PFSK-1 (cell line): ENCODE measurements at regions not wholly inside any gene's neighbourhood (a gene's known extent, or its start where the extent isn't known, plus 50 kb on each side); places are given as distances from the start of the nearest gene placed in this dataset.

Source experiments
- POLR2AphosphoS5 ChIP-seq: IDR thresholded peaks from 2 replicates; pipeline ENCODE4 v1.6.1; 2012; ENCODE audit warnings: low read depth, mild to moderate bottlenecking, control low read depth, low read length, moderate library complexity
- SIN3A ChIP-seq: IDR thresholded peaks from 2 replicates; pipeline ENCODE4 v1.6.1; 2012; ENCODE audit warnings: mild to moderate bottlenecking, low read length, moderate library complexity, borderline replicate concordance; ENCODE audit not compliant: insufficient read depth
- TAF1 ChIP-seq: IDR thresholded peaks from 2 replicates; pipeline ENCODE4 v1.6.1; 2012; ENCODE audit warnings: low read length, control low read depth, borderline replicate concordance; ENCODE audit not compliant: insufficient read depth
- TF ChIP-seq, protein P1 (sequence below), 2 experiments: IDR thresholded peaks; 2 replicates each; pipeline versions ENCODE4 v1.6.1 to v1.8.0; 2011 to 2012; ENCODE audit warnings: low read depth in 2 of 2, low read length in 2 of 2, control low read depth in 1 of 2, inconsistent platforms in 1 of 2, mild to moderate bottlenecking in 1 of 2, moderate library complexity in 1 of 2; ENCODE audit not compliant: insufficient read depth in 1 of 2

DNA sequence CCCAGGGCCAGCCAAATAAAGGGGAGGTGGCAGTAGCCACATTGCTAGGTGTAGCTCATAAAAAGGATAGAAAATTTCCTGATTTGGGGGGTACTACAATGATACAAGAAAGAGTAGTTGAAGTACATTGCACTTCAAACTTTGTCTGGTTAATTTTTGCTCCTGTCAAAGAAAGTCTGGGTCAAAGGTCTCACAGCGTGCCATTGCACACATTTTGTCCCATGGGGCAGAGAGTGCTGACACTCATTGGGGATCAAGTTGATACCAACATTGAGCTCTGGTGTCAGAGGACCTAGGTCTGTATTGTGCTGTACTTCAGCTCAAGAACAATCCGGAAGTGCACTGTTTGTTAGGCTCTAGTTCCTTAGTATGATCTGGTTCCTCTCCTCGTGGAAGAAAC, 229.2 kb upstream of the AGTR2 start:
- TF ChIP-seq TAF1 (no peak), POLR2AphosphoS5 (no peak), SIN3A (no peak)
- TF ChIP-seq, protein P1, sequence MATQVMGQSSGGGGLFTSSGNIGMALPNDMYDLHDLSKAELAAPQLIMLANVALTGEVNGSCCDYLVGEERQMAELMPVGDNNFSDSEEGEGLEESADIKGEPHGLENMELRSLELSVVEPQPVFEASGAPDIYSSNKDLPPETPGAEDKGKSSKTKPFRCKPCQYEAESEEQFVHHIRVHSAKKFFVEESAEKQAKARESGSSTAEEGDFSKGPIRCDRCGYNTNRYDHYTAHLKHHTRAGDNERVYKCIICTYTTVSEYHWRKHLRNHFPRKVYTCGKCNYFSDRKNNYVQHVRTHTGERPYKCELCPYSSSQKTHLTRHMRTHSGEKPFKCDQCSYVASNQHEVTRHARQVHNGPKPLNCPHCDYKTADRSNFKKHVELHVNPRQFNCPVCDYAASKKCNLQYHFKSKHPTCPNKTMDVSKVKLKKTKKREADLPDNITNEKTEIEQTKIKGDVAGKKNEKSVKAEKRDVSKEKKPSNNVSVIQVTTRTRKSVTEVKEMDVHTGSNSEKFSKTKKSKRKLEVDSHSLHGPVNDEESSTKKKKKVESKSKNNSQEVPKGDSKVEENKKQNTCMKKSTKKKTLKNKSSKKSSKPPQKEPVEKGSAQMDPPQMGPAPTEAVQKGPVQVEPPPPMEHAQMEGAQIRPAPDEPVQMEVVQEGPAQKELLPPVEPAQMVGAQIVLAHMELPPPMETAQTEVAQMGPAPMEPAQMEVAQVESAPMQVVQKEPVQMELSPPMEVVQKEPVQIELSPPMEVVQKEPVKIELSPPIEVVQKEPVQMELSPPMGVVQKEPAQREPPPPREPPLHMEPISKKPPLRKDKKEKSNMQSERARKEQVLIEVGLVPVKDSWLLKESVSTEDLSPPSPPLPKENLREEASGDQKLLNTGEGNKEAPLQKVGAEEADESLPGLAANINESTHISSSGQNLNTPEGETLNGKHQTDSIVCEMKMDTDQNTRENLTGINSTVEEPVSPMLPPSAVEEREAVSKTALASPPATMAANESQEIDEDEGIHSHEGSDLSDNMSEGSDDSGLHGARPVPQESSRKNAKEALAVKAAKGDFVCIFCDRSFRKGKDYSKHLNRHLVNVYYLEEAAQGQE (IDR thresholded peaks at IDR 0.05; ENCODE audit: insufficient read depth in 1 of 2, low read depth in 2 of 2, low read length in 2 of 2), result no peak
